ENCODE measurements at regions not wholly inside any gene's neighbourhood (a gene's known extent, or its start where the extent isn't known, plus 50 kb on each side); places are given as distances from the start of the nearest gene placed in this dataset.
A peak's percentile ranks its signal among the peaks of the same experiment; 100 is the strongest.

DNA sequence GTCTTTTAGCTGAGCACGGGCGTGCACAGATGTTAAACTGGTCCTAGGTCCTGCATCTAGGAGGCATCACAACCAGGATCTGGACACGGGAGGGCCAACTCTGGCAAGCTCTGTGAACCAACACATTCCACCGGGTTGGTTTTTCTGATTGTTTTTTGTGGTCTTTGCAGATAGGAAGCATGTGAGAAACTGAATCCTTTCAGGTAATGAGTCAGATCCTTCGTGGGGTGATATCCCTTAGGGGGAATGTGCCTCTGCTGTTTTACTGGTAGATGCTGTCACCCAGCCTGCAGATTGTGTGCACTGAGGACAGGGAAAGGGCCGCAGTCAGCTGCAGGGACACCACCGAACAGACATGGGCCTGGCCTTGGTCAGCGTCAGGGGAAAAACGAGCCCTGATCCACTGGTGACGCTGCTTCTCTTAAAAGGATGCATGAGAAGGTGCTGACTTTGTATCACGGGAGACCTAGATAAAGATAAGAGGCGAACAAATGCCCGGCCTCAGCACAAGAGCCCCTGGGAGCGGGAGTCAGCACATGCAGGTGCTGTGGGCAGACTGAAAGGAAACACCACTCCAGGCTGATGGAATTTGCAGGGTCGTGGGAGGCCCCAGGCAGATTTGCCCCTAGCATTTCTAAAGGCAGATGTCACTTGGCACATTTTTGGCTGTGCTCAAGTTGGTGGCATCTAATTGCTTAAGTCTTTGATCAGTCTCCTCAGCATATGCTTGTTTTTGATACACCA lies 51.1 kb downstream of the DOP1B start:
- H3K27me3 ChIP-seq (replicated peaks; ENCODE audit: control insufficient read depth, insufficient read depth, low read length) = no peaks in the 10 kb centered on the region
- no peak for DNase-seq (ENCODE audit: extremely low read depth, insufficient read length)

DNA sequence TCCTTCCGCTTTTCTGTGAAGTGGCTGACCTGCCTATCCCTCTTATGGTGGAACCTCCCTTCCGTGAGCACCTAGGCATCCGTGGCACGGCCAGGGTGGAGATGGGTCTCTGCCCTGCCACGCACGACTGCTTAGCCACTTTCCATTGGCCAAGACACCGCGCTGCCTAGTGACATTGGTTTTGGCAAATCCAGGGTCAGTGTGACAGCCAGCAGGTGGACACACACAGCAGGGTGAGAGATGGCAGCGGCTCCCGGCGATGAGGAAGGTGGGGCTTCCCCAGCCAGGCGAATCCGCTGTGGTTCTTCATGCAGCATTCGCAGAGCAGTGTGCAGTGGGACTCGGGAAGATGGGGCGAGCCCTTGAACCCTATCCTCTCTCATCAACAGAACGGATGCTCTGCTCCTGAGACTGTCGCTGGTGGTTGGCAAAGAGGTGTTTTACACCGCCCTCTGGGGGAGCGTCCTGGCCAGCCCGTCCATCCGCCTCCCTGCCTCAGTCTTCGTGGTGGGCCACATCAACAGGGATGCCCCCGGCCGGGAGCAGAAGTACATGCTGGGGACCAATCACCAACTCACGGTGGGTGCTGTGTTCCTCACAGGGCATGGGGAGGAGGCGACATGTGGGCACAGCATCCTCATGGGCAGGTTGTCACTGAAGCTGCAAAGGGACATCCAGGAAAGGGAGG lies 51.8 kb downstream of the DOP1B start:
- Histone ChIP-seq H3K36me3 (ENCODE audit: control insufficient read depth, insufficient read depth, low read length) (no peaks in the 10 kb centered on the region), H3K4me3 (replicated peaks; ENCODE audit: low read depth, low read length) (no peak overlapping the region), H3K27me3 (replicated peaks; ENCODE audit: control insufficient read depth, insufficient read depth, low read length) (no peaks in the 10 kb centered on the region)
- no peak for DNase-seq (ENCODE audit: extremely low read depth, insufficient read length)
- TF ChIP-seq, protein P1, sequence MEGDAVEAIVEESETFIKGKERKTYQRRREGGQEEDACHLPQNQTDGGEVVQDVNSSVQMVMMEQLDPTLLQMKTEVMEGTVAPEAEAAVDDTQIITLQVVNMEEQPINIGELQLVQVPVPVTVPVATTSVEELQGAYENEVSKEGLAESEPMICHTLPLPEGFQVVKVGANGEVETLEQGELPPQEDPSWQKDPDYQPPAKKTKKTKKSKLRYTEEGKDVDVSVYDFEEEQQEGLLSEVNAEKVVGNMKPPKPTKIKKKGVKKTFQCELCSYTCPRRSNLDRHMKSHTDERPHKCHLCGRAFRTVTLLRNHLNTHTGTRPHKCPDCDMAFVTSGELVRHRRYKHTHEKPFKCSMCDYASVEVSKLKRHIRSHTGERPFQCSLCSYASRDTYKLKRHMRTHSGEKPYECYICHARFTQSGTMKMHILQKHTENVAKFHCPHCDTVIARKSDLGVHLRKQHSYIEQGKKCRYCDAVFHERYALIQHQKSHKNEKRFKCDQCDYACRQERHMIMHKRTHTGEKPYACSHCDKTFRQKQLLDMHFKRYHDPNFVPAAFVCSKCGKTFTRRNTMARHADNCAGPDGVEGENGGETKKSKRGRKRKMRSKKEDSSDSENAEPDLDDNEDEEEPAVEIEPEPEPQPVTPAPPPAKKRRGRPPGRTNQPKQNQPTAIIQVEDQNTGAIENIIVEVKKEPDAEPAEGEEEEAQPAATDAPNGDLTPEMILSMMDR (IDR thresholded peaks at IDR 0.05; ENCODE audit: insufficient read depth, low read length, poor library complexity, severe bottlenecking) = no peak

More for the DNA sequence above, 51.1 kb downstream of the DOP1B start:
- TF ChIP-seq, protein P1 (IDR thresholded peaks at IDR 0.05; ENCODE audit: insufficient read depth, low read length, poor library complexity, severe bottlenecking) = no peak
- Histone ChIP-seq H3K36me3 (ENCODE audit: control insufficient read depth, insufficient read depth, low read length) (no peaks in the 10 kb centered on the region), H3K4me3 (replicated peaks; ENCODE audit: low read depth, low read length) (no peak overlapping the region)

DNA sequence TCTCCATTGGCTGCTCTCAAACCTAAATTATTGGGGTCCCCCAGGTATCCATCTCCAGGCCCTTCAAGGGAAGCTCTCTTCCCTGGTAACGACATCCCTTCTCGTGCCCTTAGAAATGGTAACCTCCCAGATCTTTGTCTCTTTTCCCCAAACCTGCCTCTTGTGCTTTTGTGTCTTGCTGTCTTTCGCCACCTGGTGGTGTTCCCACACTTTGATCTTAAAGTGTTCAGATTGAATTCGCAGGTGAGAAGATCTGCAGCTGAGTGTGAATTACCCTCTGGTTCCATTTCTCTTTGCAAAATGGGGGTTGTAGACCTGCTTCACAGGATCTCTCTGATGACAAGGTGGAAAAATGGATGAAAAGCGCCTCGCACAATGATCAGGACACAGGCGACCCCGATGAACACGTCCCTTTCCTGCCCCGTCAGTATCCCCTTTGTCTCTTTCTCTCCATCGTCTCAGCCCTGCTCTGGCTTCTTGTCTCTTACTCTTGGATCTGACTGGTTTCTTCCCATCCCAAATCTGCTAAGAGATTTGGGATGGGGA lies 53.1 kb downstream of the DOP1B start:
- Histone ChIP-seq H3K36me3 (ENCODE audit: control insufficient read depth, insufficient read depth, low read length) (no peaks in the 10 kb centered on the region), H3K27me3 (replicated peaks; ENCODE audit: control insufficient read depth, insufficient read depth, low read length) (no peaks in the 10 kb centered on the region), H3K4me3 (replicated peaks; ENCODE audit: low read depth, low read length) (no peak overlapping the region)
- TF ChIP-seq, protein P1 (IDR thresholded peaks at IDR 0.05; ENCODE audit: insufficient read depth, low read length, poor library complexity, severe bottlenecking) = peak; percentile 53
- DNase-seq (ENCODE audit: extremely low read depth, insufficient read length) = no peak

- TF ChIP-seq, protein P1 (IDR thresholded peaks at IDR 0.05; ENCODE audit: insufficient read depth, low read length, poor library complexity, severe bottlenecking) = no peak
- Histone ChIP-seq H3K36me3 (ENCODE audit: control insufficient read depth, insufficient read depth, low read length) (no peaks in the 10 kb centered on the region), H3K27me3 (replicated peaks; ENCODE audit: control insufficient read depth, insufficient read depth, low read length) (no peaks in the 10 kb centered on the region), H3K4me3 (replicated peaks; ENCODE audit: low read depth, low read length) (no peak overlapping the region)
- no peak for DNase-seq (ENCODE audit: extremely low read depth, insufficient read length)
Measured at GRCh38 chr21:36210779-36211659, 54.4 kb downstream of the DOP1B start.

- no peak for DNase-seq (ENCODE audit: extremely low read depth, insufficient read length)
- Histone ChIP-seq H3K4me3 (replicated peaks; ENCODE audit: low read depth, low read length) (no peak overlapping the region), H3K27me3 (replicated peaks; ENCODE audit: control insufficient read depth, insufficient read depth, low read length) (no peaks in the 10 kb centered on the region), H3K36me3 (ENCODE audit: control insufficient read depth, insufficient read depth, low read length) (no peaks in the 10 kb centered on the region)
- TF ChIP-seq, protein P1 (IDR thresholded peaks at IDR 0.05; ENCODE audit: insufficient read depth, low read length, poor library complexity, severe bottlenecking) = no peak
Measured at GRCh38 chr21:36211660-36212512, 55.3 kb downstream of the DOP1B start.

Data from GM06990 (cell line).